OCI-LY3 (cell line): ENCODE measurements at regions not wholly inside any gene's neighbourhood (a gene's known extent, or its start where the extent isn't known, plus 50 kb on each side); places are given as distances from the start of the nearest gene placed in this dataset.

Experiments
- H2AFZ ChIP-seq: fragments of 200-600, 300-600 bp; shearing (Covaris generic); 2 replicates; pipeline ENCODE4 v1.6.0; 2014; ENCODE audit warnings: antibody characterized with exemption, low read depth, low read length
- H3K27ac ChIP-seq: fragments of 200-600, 300-600 bp; sonication (generic); 2 replicates; pipeline ENCODE4 v1.5.1; 2014; ENCODE audit warnings: mild to moderate bottlenecking, low read length, moderate library complexity, mixed read lengths
- H3K27me3 ChIP-seq: fragments of 200-600, 300-600 bp; sonication (generic); 2 replicates; pipeline ENCODE4 v1.6.1; 2014; ENCODE audit warnings: low read depth, low read length, mixed read lengths
- H3K36me3 ChIP-seq: fragments of 200-600, 300-600 bp; sonication (generic); replicated peaks from 2 replicates; pipeline ENCODE3; 2014; ENCODE audit warnings: low read depth, low read length, mixed read lengths
- H3K4me1 ChIP-seq: fragments of 300-600, 200-600 bp; sonication (generic); 2 replicates; pipeline ENCODE4 v1.6.1; 2014; ENCODE audit warnings: low read length, mixed read lengths
- H3K4me2 ChIP-seq: fragments of 200-600, 300-600 bp; sonication (generic); 2 replicates; pipeline ENCODE4 v1.6.1; 2014; ENCODE audit warnings: low read length, mixed read lengths
- H3K4me3 ChIP-seq: fragments of 300-600, 200-600 bp; sonication (generic); 2 replicates; pipeline ENCODE4 v1.5.1; 2014; ENCODE audit warnings: antibody characterized with exemption, mild to moderate bottlenecking, low read length, moderate library complexity
- H3K79me2 ChIP-seq: fragments of 300-600, 200-600 bp; shearing (Covaris generic); 2 replicates; pipeline ENCODE4 v1.6.1; 2014; ENCODE audit warnings: mild to moderate bottlenecking, low read length, mixed read lengths
- H3K9ac ChIP-seq: fragments of 300-600, 200-600 bp; shearing (Covaris generic); 2 replicates; pipeline ENCODE4 v1.6.0; 2014; ENCODE audit warnings: mild to moderate bottlenecking, low read length, moderate library complexity
- H3K9me3 ChIP-seq: fragments of 200-600, 300-600 bp; shearing (Covaris generic); 2 replicates; pipeline ENCODE4 v1.6.1; 2014; ENCODE audit warnings: low read length, mixed read lengths; ENCODE audit not compliant: insufficient read depth
- H4K20me1 ChIP-seq: fragments of 200-600, 300-600 bp; sonication (generic); 2 replicates; pipeline ENCODE4 v1.6.1; 2016; ENCODE audit warnings: low read length, mixed read lengths; ENCODE audit not compliant: insufficient read depth
- CTCF ChIP-seq: fragments of 200-600, 300-600 bp; sonication (generic); IDR thresholded peaks from 2 replicates; pipeline ENCODE4 v1.5.1; 2014; ENCODE audit warnings: antibody characterized with exemption, low read length, low read depth
- EZH2phosphoT487 ChIP-seq: fragments of 200-600 bp; shearing (Covaris generic); IDR thresholded peaks from 2 replicates; pipeline ENCODE4 v1.6.1; 2018; ENCODE audit warnings: antibody characterized with exemption, mixed run types, low read depth

- Histone ChIP-seq H3K27me3 (no peaks in the 10 kb centered on the region), H4K20me1 (no peaks in the 10 kb centered on the region), H2AFZ (no peak overlapping the region), H3K4me2 (no peak overlapping the region), H3K9me3 (no peaks in the 10 kb centered on the region), H3K79me2 (no peaks in the 10 kb centered on the region), H3K36me3 (no peaks in the 10 kb centered on the region), H3K27ac (no peak overlapping the region), H3K4me3 (no peak overlapping the region), H3K4me1 (no peaks in the 10 kb centered on the region), H3K9ac (no peak overlapping the region)
- TF ChIP-seq EZH2phosphoT487 (no peak), CTCF (no peak)
Measured at GRCh38 chr21:18476639-18477038, 73.1 kb upstream of the TMPRSS15 start.

- Histone ChIP-seq H3K9ac (no peak overlapping the region), H3K27me3 (no peaks in the 10 kb centered on the region), H3K4me2 (no peak overlapping the region), H3K36me3 (no peaks in the 10 kb centered on the region), H2AFZ (no peak overlapping the region), H3K4me1 (no peaks in the 10 kb centered on the region), H3K79me2 (no peaks in the 10 kb centered on the region), H4K20me1 (no peaks in the 10 kb centered on the region), H3K9me3 (no peaks in the 10 kb centered on the region), H3K4me3 (no peak overlapping the region), H3K27ac (no peak overlapping the region)
- no peak for TF ChIP-seq EZH2phosphoT487
- TF ChIP-seq CTCF, result no peak
Measured at GRCh38 chr21:18477043-18477442, 73.5 kb upstream of the TMPRSS15 start.

GRCh38 chr21:18478513-18478912 lies 74.9 kb upstream of the TMPRSS15 start:
- H4K20me1 ChIP-seq, result no peaks in the 10 kb centered on the region
- no peak overlapping the region for H2AFZ ChIP-seq
- H3K27ac ChIP-seq, result no peak overlapping the region

GRCh38 chr21:18488252-18488651 lies 84.7 kb upstream of the TMPRSS15 start:
- Histone ChIP-seq H2AFZ (no peak overlapping the region), H3K36me3 (no peaks in the 10 kb centered on the region), H3K4me1 (peaks cover 28% of the 10 kb centered on the region), H4K20me1 (no peaks in the 10 kb centered on the region), H3K4me3 (no peak overlapping the region), H3K9ac (no peak overlapping the region), H3K4me2 (no peak overlapping the region), H3K79me2 (no peaks in the 10 kb centered on the region), H3K9me3 (no peaks in the 10 kb centered on the region; the same call in 1 of the 2 replicates), H3K27ac (no peak overlapping the region), H3K27me3 (no peaks in the 10 kb centered on the region)
- no peak for TF ChIP-seq CTCF
- TF ChIP-seq EZH2phosphoT487, result no peak

More at GRCh38 chr21:18478513-18478912, 74.9 kb upstream of the TMPRSS15 start:
- no peak for TF ChIP-seq CTCF
- no peak for TF ChIP-seq EZH2phosphoT487
- H3K36me3 ChIP-seq, result no peaks in the 10 kb centered on the region
- no peaks in the 10 kb centered on the region for H3K79me2 ChIP-seq
- H3K4me2 ChIP-seq, result no peak overlapping the region
- no peaks in the 10 kb centered on the region for H3K9me3 ChIP-seq
- H3K27me3 ChIP-seq, result no peaks in the 10 kb centered on the region
- no peak overlapping the region for H3K4me3 ChIP-seq
- no peak overlapping the region for H3K9ac ChIP-seq
- no peaks in the 10 kb centered on the region for H3K4me1 ChIP-seq
